ENCODE measurements at regions not wholly inside any gene's neighbourhood (a gene's known extent, or its start where the extent isn't known, plus 50 kb on each side); places are given as distances from the start of the nearest gene placed in this dataset.

- TF ChIP-seq EZH2 (IDR thresholded peaks at IDR 0.05; ENCODE audit: borderline replicate concordance) (no peak), CTCF (IDR thresholded peaks at IDR 0.05; ENCODE audit: poor library complexity) (no peak), EZH2phosphoT487 (IDR thresholded peaks at IDR 0.05; ENCODE audit: low read depth, severe bottlenecking, unreplicated experiment) (no peak)
Measured at GRCh38 chr10:31154996-31155395, 123.3 kb upstream of the ZNF438 start.
